ENCODE measurements at regions not wholly inside any gene's neighbourhood (a gene's known extent, or its start where the extent isn't known, plus 50 kb on each side); places are given as distances from the start of the nearest gene placed in this dataset.

GRCh38 chr5:159749146-159749545, 167.1 kb upstream of the ADRA1B start:
- no peak overlapping the region for H3K4me3 ChIP-seq (ENCODE audit: low read depth, low read length)
- no peak for TF ChIP-seq CTCF (IDR thresholded peaks at IDR 0.05; ENCODE audit: low read depth, low read length)

GRCh38 chr5:159750226-159750625, 166.1 kb upstream of the ADRA1B start:
- no peak for TF ChIP-seq CTCF (IDR thresholded peaks at IDR 0.05; ENCODE audit: low read depth, low read length)
- H3K4me3 ChIP-seq (ENCODE audit: low read depth, low read length) = no peak overlapping the region

- no peak overlapping the region for H3K4me3 ChIP-seq (ENCODE audit: low read depth, low read length)
- no peak for TF ChIP-seq CTCF (IDR thresholded peaks at IDR 0.05; ENCODE audit: low read depth, low read length)
These were observed 164.8 kb upstream of the ADRA1B start for GRCh38 chr5:159751459-159751858.

- TF ChIP-seq CTCF (IDR thresholded peaks at IDR 0.05; ENCODE audit: low read depth, low read length) = no peak
These were observed 163.5 kb upstream of the ADRA1B start for GRCh38 chr5:159752622-159753275.

GRCh38 chr5:159758189-159758588, 158.1 kb upstream of the ADRA1B start:
- no peak overlapping the region for H3K4me3 ChIP-seq (ENCODE audit: low read depth, low read length)
- no peak for TF ChIP-seq CTCF (IDR thresholded peaks at IDR 0.05; ENCODE audit: low read depth, low read length)

More at GRCh38 chr5:159752622-159753275, 163.5 kb upstream of the ADRA1B start:
- H3K4me3 ChIP-seq (ENCODE audit: low read depth, low read length) = no peak overlapping the region

- no peak for TF ChIP-seq CTCF (IDR thresholded peaks at IDR 0.05; ENCODE audit: low read depth, low read length)
- H3K4me3 ChIP-seq (ENCODE audit: low read depth, low read length) = no peak overlapping the region
These were observed 156.4 kb upstream of the ADRA1B start for GRCh38 chr5:159759791-159760290.

GRCh38 chr5:159762921-159763320, 153.4 kb upstream of the ADRA1B start:
- no peak overlapping the region for H3K4me3 ChIP-seq (ENCODE audit: low read depth, low read length)
- no peak for TF ChIP-seq CTCF (IDR thresholded peaks at IDR 0.05; ENCODE audit: low read depth, low read length)
